ENCODE measurements at regions not wholly inside any gene's neighbourhood (a gene's known extent, or its start where the extent isn't known, plus 50 kb on each side); places are given as distances from the start of the nearest gene placed in this dataset.

DNA sequence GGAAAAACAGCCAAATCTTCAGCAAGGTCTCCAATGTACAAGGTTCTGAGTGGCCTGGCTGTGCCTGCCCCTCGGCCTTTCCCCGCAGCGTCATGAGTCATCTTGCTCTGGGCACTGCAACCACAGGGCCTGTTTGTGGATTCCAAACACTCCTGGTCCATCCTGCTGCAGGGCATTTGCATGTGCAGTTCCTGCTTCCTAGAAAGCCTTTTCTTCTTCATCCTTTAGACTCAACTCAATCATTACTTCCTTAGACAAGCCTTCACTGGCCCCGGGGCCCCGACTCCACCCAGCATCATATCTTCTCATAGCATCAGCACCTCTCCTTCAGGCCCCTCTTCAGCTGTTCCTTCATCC lies 101.8 kb upstream of the EGLN3 start (continued):
- TF ChIP-seq, protein P1, sequence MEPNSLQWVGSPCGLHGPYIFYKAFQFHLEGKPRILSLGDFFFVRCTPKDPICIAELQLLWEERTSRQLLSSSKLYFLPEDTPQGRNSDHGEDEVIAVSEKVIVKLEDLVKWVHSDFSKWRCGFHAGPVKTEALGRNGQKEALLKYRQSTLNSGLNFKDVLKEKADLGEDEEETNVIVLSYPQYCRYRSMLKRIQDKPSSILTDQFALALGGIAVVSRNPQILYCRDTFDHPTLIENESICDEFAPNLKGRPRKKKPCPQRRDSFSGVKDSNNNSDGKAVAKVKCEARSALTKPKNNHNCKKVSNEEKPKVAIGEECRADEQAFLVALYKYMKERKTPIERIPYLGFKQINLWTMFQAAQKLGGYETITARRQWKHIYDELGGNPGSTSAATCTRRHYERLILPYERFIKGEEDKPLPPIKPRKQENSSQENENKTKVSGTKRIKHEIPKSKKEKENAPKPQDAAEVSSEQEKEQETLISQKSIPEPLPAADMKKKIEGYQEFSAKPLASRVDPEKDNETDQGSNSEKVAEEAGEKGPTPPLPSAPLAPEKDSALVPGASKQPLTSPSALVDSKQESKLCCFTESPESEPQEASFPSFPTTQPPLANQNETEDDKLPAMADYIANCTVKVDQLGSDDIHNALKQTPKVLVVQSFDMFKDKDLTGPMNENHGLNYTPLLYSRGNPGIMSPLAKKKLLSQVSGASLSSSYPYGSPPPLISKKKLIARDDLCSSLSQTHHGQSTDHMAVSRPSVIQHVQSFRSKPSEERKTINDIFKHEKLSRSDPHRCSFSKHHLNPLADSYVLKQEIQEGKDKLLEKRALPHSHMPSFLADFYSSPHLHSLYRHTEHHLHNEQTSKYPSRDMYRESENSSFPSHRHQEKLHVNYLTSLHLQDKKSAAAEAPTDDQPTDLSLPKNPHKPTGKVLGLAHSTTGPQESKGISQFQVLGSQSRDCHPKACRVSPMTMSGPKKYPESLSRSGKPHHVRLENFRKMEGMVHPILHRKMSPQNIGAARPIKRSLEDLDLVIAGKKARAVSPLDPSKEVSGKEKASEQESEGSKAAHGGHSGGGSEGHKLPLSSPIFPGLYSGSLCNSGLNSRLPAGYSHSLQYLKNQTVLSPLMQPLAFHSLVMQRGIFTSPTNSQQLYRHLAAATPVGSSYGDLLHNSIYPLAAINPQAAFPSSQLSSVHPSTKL (CRISPR knock-in tag; IDR thresholded peaks at IDR 0.05) = peak; percentile 83
- TF ChIP-seq, protein P2, sequence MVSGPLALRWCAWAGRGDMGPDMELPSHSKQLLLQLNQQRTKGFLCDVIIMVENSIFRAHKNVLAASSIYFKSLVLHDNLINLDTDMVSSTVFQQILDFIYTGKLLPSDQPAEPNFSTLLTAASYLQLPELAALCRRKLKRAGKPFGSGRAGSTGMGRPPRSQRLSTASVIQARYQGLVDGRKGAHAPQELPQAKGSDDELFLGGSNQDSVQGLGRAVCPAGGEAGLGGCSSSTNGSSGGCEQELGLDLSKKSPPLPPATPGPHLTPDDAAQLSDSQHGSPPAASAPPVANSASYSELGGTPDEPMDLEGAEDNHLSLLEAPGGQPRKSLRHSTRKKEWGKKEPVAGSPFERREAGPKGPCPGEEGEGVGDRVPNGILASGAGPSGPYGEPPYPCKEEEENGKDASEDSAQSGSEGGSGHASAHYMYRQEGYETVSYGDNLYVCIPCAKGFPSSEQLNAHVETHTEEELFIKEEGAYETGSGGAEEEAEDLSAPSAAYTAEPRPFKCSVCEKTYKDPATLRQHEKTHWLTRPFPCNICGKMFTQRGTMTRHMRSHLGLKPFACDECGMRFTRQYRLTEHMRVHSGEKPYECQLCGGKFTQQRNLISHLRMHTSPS (CRISPR knock-in tag; IDR thresholded peaks at IDR 0.05; ENCODE audit: low read depth) = 0 out of 2 replicates have a peak, but pooled peaks have one; percentile 24
- TF ChIP-seq SALL2 (CRISPR knock-in tag; IDR thresholded peaks at IDR 0.05) (no peak), MIER2 (CRISPR knock-in tag; IDR thresholded peaks at IDR 0.05) (0 out of 2 replicates have a peak, but pooled peaks have one; percentile 53), RFXANK (CRISPR knock-in tag; IDR thresholded peaks at IDR 0.05) (no peak), FOSL1 (CRISPR knock-in tag; IDR thresholded peaks at IDR 0.05; ENCODE audit: borderline replicate concordance) (peak; percentile 72), MED8 (CRISPR knock-in tag; IDR thresholded peaks at IDR 0.05; ENCODE audit: insufficient replicate concordance) (no peak), TEAD3 (CRISPR knock-in tag; optimal IDR thresholded peaks at IDR 0.05; ENCODE audit: borderline replicate concordance) (peak; percentile 88)
- TF ChIP-seq, protein P3, sequence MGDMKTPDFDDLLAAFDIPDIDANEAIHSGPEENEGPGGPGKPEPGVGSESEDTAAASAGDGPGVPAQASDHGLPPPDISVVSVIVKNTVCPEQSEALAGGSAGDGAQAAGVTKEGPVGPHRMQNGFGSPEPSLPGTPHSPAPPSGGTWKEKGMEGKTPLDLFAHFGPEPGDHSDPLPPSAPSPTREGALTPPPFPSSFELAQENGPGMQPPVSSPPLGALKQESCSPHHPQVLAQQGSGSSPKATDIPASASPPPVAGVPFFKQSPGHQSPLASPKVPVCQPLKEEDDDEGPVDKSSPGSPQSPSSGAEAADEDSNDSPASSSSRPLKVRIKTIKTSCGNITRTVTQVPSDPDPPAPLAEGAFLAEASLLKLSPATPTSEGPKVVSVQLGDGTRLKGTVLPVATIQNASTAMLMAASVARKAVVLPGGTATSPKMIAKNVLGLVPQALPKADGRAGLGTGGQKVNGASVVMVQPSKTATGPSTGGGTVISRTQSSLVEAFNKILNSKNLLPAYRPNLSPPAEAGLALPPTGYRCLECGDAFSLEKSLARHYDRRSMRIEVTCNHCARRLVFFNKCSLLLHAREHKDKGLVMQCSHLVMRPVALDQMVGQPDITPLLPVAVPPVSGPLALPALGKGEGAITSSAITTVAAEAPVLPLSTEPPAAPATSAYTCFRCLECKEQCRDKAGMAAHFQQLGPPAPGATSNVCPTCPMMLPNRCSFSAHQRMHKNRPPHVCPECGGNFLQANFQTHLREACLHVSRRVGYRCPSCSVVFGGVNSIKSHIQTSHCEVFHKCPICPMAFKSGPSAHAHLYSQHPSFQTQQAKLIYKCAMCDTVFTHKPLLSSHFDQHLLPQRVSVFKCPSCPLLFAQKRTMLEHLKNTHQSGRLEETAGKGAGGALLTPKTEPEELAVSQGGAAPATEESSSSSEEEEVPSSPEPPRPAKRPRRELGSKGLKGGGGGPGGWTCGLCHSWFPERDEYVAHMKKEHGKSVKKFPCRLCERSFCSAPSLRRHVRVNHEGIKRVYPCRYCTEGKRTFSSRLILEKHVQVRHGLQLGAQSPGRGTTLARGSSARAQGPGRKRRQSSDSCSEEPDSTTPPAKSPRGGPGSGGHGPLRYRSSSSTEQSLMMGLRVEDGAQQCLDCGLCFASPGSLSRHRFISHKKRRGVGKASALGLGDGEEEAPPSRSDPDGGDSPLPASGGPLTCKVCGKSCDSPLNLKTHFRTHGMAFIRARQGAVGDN (CRISPR knock-in tag; IDR thresholded peaks at IDR 0.05) = peak; percentile 76

Measured in HepG2 (cell line).